ENCODE measurements at regions not wholly inside any gene's neighbourhood (a gene's known extent, or its start where the extent isn't known, plus 50 kb on each side); places are given as distances from the start of the nearest gene placed in this dataset.

DNA sequence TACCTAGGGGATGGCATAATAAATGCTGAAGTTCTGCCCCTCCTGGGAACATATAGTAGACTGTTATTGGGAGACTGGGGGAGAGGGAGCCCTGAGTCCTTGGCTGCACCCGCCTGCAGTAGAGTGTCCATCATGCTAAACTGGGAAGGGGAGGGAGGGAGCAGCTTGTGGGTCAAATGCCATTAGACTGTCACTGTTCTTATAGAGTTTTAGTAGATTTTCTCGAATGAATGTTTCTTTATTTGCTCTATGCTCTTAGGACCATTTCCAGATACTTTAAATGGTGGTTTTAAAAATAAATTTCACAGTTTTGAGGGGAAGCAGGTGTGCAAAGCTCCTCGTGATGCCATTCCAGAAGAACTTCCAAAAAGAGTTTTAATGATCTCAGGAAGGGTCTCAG is 111.6 kb upstream of the USP9X start:
- ChIA-PET POLR2A (no interaction called here), CTCF (no interaction called here)
- DNase-seq (ENCODE audit: low spot score) (no peak), ATAC-seq (no peak)
- Mint-ChIP-seq H3K27ac (no peak overlapping the region), H3K9me3 (peaks cover 23% of the 10 kb centered on the region), H3K4me3 (no peak overlapping the region), H3K27me3 (ENCODE audit: low read depth) (peaks cover 3% of the 10 kb centered on the region; the same call in 1 of the 2 replicates), H3K4me1 (peaks cover 7% of the 10 kb centered on the region), H3K36me3 (peaks cover 12% of the 10 kb centered on the region)
- TF ChIP-seq CBFB (CRISPR knock-in tag; IDR thresholded peaks at IDR 0.05; ENCODE audit: low read depth) (no peak), ZNF263 (CRISPR knock-in tag; IDR thresholded peaks at IDR 0.05; ENCODE audit: low read depth) (no peak), TEAD4 (CRISPR knock-in tag; IDR thresholded peaks at IDR 0.05) (no peak), ZNF138 (CRISPR knock-in tag; conservative IDR thresholded peaks at IDR 0.05) (no peak), SOX15 (CRISPR knock-in tag; IDR thresholded peaks at IDR 0.05) (no peak)
- TF ChIP-seq, protein P1, sequence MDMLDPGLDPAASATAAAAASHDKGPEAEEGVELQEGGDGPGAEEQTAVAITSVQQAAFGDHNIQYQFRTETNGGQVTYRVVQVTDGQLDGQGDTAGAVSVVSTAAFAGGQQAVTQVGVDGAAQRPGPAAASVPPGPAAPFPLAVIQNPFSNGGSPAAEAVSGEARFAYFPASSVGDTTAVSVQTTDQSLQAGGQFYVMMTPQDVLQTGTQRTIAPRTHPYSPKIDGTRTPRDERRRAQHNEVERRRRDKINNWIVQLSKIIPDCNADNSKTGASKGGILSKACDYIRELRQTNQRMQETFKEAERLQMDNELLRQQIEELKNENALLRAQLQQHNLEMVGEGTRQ (CRISPR knock-in tag; IDR thresholded peaks at IDR 0.05): no peak

GRCh38 chrX:40975951-40976350 is 109.3 kb upstream of the USP9X start:
- Mint-ChIP-seq H3K27ac (no peak overlapping the region), H3K4me1 (peaks cover 11% of the 10 kb centered on the region), H3K36me3 (peaks cover 13% of the 10 kb centered on the region), H3K27me3 (ENCODE audit: low read depth) (peaks cover 3% of the 10 kb centered on the region; the same call in 1 of the 2 replicates), H3K4me3 (no peak overlapping the region), H3K9me3 (peaks cover 20% of the 10 kb centered on the region)
- no peak for DNase-seq (ENCODE audit: low spot score)
- TF ChIP-seq, protein P2, sequence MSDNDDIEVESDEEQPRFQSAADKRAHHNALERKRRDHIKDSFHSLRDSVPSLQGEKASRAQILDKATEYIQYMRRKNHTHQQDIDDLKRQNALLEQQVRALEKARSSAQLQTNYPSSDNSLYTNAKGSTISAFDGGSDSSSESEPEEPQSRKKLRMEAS (CRISPR knock-in tag; IDR thresholded peaks at IDR 0.05): no peak
- no peak for TF ChIP-seq ZNF317 (CRISPR knock-in tag; IDR thresholded peaks at IDR 0.05; ENCODE audit: borderline replicate concordance, low read depth)
- no peak for TF ChIP-seq RORB (CRISPR knock-in tag; IDR thresholded peaks at IDR 0.05)
- TF ChIP-seq, protein P1 (CRISPR knock-in tag; IDR thresholded peaks at IDR 0.05): no peak
- TF ChIP-seq TEAD4 (CRISPR knock-in tag; IDR thresholded peaks at IDR 0.05): no peak
- no peak for TF ChIP-seq CREM (CRISPR knock-in tag; IDR thresholded peaks at IDR 0.05)
- POLR2A ChIA-PET: no interaction called here
- CTCF ChIA-PET: no interaction called here
- no peak for ATAC-seq

- no peak for DNase-seq (ENCODE audit: low spot score)
- TF ChIP-seq FOXJ3 (CRISPR knock-in tag; IDR thresholded peaks at IDR 0.05; ENCODE audit: borderline replicate concordance) (no peak), FOXK1 (CRISPR knock-in tag; IDR thresholded peaks at IDR 0.05) (no peak), ZNF423 (CRISPR knock-in tag; IDR thresholded peaks at IDR 0.05) (no peak), ZMAT4 (CRISPR knock-in tag; IDR thresholded peaks at IDR 0.05) (no peak), ATF2 (CRISPR knock-in tag; IDR thresholded peaks at IDR 0.05; ENCODE audit: borderline replicate concordance, low read depth) (no peak), ZSCAN18 (CRISPR knock-in tag; IDR thresholded peaks at IDR 0.05) (no peak), PRDM15 (CRISPR knock-in tag; IDR thresholded peaks at IDR 0.05) (no peak), GABPB1 (CRISPR knock-in tag; IDR thresholded peaks at IDR 0.05) (no peak), TEAD4 (CRISPR knock-in tag; IDR thresholded peaks at IDR 0.05) (no peak), MYBL2 (CRISPR knock-in tag; IDR thresholded peaks at IDR 0.05) (no peak)
- TF ChIP-seq, protein P3, sequence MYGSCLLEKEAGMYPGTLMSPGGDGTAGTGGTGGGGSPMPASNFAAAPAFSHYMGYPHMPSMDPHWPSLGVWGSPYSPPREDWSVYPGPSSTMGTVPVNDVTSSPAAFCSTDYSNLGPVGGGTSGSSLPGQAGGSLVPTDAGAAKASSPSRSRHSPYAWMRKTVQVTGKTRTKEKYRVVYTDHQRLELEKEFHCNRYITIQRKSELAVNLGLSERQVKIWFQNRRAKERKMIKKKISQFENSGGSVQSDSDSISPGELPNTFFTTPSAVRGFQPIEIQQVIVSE (CRISPR knock-in tag; IDR thresholded peaks at IDR 0.05; ENCODE audit: borderline replicate concordance): no peak
- TF ChIP-seq, protein P4, sequence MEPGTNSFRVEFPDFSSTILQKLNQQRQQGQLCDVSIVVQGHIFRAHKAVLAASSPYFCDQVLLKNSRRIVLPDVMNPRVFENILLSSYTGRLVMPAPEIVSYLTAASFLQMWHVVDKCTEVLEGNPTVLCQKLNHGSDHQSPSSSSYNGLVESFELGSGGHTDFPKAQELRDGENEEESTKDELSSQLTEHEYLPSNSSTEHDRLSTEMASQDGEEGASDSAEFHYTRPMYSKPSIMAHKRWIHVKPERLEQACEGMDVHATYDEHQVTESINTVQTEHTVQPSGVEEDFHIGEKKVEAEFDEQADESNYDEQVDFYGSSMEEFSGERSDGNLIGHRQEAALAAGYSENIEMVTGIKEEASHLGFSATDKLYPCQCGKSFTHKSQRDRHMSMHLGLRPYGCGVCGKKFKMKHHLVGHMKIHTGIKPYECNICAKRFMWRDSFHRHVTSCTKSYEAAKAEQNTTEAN (CRISPR knock-in tag; IDR thresholded peaks at IDR 0.05): no peak
- peaks cover 3% of the 10 kb centered on the region; the same call in 1 of the 2 replicates for H3K27me3 Mint-ChIP-seq (ENCODE audit: low read depth)
- peaks cover 13% of the 10 kb centered on the region for H3K9me3 Mint-ChIP-seq
- no peak for ATAC-seq
- POLR2A ChIA-PET: no interaction called here
- no peak overlapping the region for H3K4me3 Mint-ChIP-seq
- CTCF ChIA-PET: no interaction called here
- peaks cover 11% of the 10 kb centered on the region for H3K4me1 Mint-ChIP-seq
- H3K36me3 Mint-ChIP-seq: peaks cover 13% of the 10 kb centered on the region
- no peak overlapping the region for H3K27ac Mint-ChIP-seq
Observed at GRCh38 chrX:40976981-40977380, 108.3 kb upstream of the USP9X start.
